ENCODE measurements at regions not wholly inside any gene's neighbourhood (a gene's known extent, or its start where the extent isn't known, plus 50 kb on each side); places are given as distances from the start of the nearest gene placed in this dataset.
"Not testable (repeated sequence)": the region's sequence is repeated elsewhere in the genome, so short reads cannot be mapped to it uniquely, and the experiment has no call there.

GRCh38 chr5:15383469-15383868 is 116.5 kb upstream of the FBXL7 start:
- DNase-seq: no peak

- no peak for DNase-seq
Observed at GRCh38 chr5:15383021-15383420, 117.0 kb upstream of the FBXL7 start.

- no peak for DNase-seq
Observed at GRCh38 chr5:15377573-15378340, 122.2 kb upstream of the FBXL7 start.

GRCh38 chr5:15376803-15377202 is 123.2 kb upstream of the FBXL7 start:
- DNase-seq: no peak

GRCh38 chr5:15376088-15376487 is 123.9 kb upstream of the FBXL7 start:
- DNase-seq: no peak

GRCh38 chr5:15375559-15375958 is 124.4 kb upstream of the FBXL7 start:
- no peak for DNase-seq

DNA sequence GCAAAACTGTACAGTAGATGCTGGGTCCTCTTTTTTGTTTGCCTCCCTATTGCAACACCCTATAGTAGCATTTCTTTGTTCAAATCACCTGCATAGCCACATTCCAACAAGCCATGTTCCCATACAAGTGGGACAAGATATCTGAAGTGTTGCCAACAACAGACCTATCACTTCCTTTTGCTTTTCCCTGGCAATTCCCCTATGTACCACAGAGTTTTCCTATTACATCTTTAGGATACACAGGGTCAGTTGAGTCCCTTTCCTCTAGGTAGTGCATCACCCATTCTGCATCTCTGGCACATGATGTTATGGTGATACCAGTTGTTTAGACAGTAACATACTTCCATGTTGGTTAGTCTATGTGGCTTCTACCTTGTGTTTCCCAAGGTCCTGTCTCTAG is 125.1 kb upstream of the FBXL7 start:
- DNase-seq: no peak

DNA sequence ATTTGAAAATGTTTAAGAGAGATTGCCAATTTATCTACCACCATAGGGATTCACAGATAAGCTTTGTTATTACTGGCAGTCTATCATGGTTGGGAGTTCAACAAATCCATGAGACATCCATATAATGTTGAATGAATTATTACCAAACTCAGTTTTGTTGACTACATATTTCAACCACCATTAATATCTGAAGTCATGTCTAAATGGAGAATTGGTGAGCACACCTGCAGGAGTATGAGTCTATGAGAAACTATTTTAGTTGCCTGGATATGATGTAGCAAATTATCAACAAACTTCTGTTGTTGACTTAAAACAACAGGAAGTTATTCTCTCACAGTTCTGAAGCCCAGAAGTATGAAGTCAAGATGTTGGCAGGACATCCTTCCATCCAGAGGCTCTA is 126.8 kb upstream of the FBXL7 start:
- no peak for DNase-seq

DNA sequence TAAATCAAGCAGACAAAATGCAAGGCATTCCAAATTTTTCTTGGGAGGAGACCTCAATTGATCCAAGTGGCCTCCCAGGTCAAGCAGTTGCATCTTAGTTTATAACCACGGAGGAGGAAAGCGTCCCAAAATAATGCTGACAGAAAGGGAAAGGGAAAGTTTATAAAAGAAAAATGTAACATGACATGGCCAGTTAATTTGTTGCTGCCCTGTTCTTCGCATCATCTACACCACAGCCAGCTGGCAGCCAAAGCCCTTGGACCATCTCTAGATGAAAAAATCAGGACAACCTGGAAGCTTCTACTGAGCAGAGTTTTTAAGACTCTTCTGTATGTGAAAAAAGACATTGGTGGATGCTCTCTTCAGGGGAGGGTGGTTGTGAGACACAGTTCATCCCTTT is 128.8 kb upstream of the FBXL7 start:
- no peak for DNase-seq

- no peak for DNase-seq
Observed at GRCh38 chr5:15368835-15369234, 131.1 kb upstream of the FBXL7 start.

DNA sequence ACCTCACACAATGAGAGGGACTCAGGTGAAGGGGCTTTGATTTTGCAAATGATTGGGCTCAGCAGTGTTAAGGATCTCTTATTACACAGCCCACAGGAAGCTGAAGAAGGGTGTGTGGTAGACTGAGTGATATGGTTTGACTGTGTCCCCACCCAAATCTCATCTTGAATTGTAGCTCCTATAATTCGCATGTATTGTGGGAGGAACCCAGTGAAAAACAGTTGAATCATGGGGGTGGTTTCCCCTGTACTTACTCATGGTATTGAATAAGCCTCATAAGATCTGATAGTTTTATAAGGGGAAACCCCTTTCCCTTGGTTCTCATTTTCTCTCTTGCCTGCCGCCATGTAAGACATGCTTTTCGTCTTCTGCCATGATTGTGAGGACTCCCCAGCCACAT is 132.5 kb upstream of the FBXL7 start:
- DNase-seq: no peak

DNA sequence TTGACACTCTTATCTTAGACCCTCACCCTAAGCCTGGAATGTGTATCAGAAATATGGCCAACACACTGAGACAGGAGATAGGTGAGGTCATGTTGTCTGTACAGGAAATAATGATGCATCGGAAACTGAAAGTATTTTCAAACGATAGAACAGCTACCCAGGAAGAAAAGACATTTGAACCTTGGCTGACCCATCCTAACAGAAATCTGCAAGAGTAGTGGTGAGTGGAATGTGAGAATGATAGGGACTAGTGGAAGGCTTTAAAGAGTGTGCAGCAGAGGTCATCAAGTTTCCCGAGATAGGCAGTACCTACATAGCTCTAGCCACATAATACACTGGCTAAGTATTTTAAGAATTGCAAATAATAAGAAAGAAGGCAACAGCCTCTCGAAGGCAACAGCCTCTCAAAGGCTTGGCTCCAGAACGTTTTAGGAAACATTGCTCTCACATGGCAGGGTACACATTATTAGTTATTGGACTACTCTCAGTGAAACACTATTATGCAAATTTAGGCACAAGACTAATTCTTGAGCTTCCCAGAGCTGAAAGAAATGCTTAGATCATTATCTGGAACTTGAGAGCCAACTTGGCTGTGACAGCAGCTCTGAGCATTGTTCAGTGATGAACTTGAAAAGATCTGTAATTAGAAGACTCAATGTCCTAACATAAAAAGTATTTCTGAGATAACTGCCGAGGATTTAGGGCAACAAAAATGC is 133.1 kb upstream of the FBXL7 start:
- DNase-seq: no peak

GRCh38 chr5:15365070-15365469 is 134.9 kb upstream of the FBXL7 start:
- no peak for DNase-seq

GRCh38 chr5:15363601-15364000 is 136.4 kb upstream of the FBXL7 start:
- no peak for DNase-seq

GRCh38 chr5:15357092-15357453 is 142.9 kb upstream of the FBXL7 start:
- not testable (repeated sequence) for DNase-seq

DNA sequence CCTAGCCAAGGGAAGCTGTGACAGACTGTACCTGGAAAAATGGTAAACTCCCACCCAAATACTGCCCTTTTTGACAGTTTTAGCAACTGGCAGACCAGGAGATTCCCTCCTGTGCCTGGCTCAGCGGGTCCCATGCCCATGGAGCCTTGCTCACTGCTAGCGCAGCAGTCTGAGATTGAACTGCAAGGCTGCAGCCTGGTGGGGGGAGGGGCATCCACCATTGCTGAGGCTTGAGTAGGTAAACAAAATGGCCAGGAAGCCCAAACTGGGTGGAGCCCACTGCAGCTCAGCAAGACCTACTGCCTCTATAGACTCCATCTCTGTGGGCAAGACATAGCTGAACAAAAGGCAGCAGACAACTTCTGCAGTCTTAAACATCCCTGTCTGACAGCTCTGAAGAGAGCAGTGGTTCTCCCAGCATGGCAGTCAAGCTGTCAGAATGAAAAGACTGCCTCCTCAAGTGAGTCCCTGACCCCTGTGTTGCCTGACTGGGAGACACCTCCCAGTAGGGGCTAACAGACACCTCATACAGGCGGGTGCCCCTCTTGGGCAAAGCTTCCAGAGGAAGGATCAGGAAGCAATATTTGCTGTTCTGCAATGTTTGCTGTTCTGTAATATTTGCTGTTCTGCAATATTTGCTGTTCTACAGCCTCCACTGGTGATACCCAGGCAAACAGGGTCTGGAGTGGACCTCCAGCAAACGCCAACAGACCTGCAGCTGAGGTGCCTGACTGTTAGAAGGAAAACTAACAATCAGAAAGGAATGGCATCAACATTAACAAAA is 143.5 kb upstream of the FBXL7 start:
- DNase-seq: not testable (repeated sequence)

GRCh38 chr5:15354021-15354420 is 146.0 kb upstream of the FBXL7 start:
- no peak for DNase-seq

GRCh38 chr5:15353086-15353645 is 146.8 kb upstream of the FBXL7 start:
- no peak for DNase-seq

GRCh38 chr5:15350614-15351013 is 149.4 kb upstream of the FBXL7 start:
- DNase-seq: no peak

- DNase-seq: no peak
Observed at GRCh38 chr5:15346738-15347137, 153.2 kb upstream of the FBXL7 start.

DNA sequence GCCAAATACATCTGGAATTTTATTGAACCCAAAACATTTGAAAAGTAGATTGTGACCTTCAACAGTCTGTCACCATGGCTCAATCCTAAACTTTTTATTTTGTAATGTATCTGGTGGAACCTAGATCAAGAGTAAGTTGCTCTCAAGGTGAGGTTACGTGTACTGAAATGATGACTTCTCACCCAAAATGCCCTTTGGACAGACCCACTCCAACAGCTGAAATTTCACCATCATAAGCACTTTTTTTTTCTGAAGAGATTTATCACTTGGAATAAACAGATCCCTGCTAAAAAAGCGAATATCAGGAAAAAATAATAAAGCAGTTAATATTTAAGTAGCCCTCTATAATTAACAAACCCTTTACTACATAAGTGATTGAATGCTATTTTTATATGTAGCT is 155.0 kb upstream of the FBXL7 start:
- DNase-seq: no peak

- no peak for DNase-seq
Observed at GRCh38 chr5:15338546-15338945, 161.4 kb upstream of the FBXL7 start.

GRCh38 chr5:15334551-15335266 is 165.3 kb upstream of the FBXL7 start:
- no peak for DNase-seq
